ENCODE measurements at regions not wholly inside any gene's neighbourhood (a gene's known extent, or its start where the extent isn't known, plus 50 kb on each side); places are given as distances from the start of the nearest gene placed in this dataset.

- Histone ChIP-seq H3K27me3 (ENCODE audit: control insufficient read depth, insufficient read depth, low read length) (no peaks in the 10 kb centered on the region), H3K4me1 (ENCODE audit: control insufficient read depth, insufficient read depth, low read length) (peaks cover 37% of the 10 kb centered on the region), H3K9ac (ENCODE audit: low read depth, low read length) (no peak overlapping the region), H3K4me3 (ENCODE audit: low read depth, low read length) (no peak overlapping the region), H3K36me3 (ENCODE audit: control insufficient read depth, insufficient read depth, low read length) (no peaks in the 10 kb centered on the region), H3K9me3 (ENCODE audit: control insufficient read depth, insufficient read depth, low read length) (no peaks in the 10 kb centered on the region), H3K27ac (ENCODE audit: low read depth, low read length) (no peak overlapping the region)
Measured at GRCh38 chr5:88556406-88556805, 287.8 kb upstream of the TMEM161B start.

GRCh38 chr5:88555674-88556073, 287.0 kb upstream of the TMEM161B start:
- H3K9ac ChIP-seq (ENCODE audit: low read depth, low read length): no peak overlapping the region
- H3K36me3 ChIP-seq (ENCODE audit: control insufficient read depth, insufficient read depth, low read length): no peaks in the 10 kb centered on the region
- no peaks in the 10 kb centered on the region for H3K9me3 ChIP-seq (ENCODE audit: control insufficient read depth, insufficient read depth, low read length)
- no peak overlapping the region for H3K27ac ChIP-seq (ENCODE audit: low read depth, low read length)
- no peaks in the 10 kb centered on the region for H3K27me3 ChIP-seq (ENCODE audit: control insufficient read depth, insufficient read depth, low read length)
- peaks cover 37% of the 10 kb centered on the region for H3K4me1 ChIP-seq (ENCODE audit: control insufficient read depth, insufficient read depth, low read length)
- no peak overlapping the region for H3K4me3 ChIP-seq (ENCODE audit: low read depth, low read length)

- peaks cover 37% of the 10 kb centered on the region for H3K4me1 ChIP-seq (ENCODE audit: control insufficient read depth, insufficient read depth, low read length)
- H3K27ac ChIP-seq (ENCODE audit: low read depth, low read length): no peak overlapping the region
- H3K36me3 ChIP-seq (ENCODE audit: control insufficient read depth, insufficient read depth, low read length): no peaks in the 10 kb centered on the region
- no peak overlapping the region for H3K9ac ChIP-seq (ENCODE audit: low read depth, low read length)
- no peaks in the 10 kb centered on the region for H3K27me3 ChIP-seq (ENCODE audit: control insufficient read depth, insufficient read depth, low read length)
- H3K4me3 ChIP-seq (ENCODE audit: low read depth, low read length): no peak overlapping the region
- no peaks in the 10 kb centered on the region for H3K9me3 ChIP-seq (ENCODE audit: control insufficient read depth, insufficient read depth, low read length)
Measured at GRCh38 chr5:88553986-88554385, 285.3 kb upstream of the TMEM161B start.

GRCh38 chr5:88553136-88553875, 284.7 kb upstream of the TMEM161B start:
- H3K4me3 ChIP-seq (ENCODE audit: low read depth, low read length): no peak overlapping the region
- no peaks in the 10 kb centered on the region for H3K9me3 ChIP-seq (ENCODE audit: control insufficient read depth, insufficient read depth, low read length)
- H3K36me3 ChIP-seq (ENCODE audit: control insufficient read depth, insufficient read depth, low read length): no peaks in the 10 kb centered on the region
- no peak overlapping the region for H3K9ac ChIP-seq (ENCODE audit: low read depth, low read length)
- no peaks in the 10 kb centered on the region for H3K27me3 ChIP-seq (ENCODE audit: control insufficient read depth, insufficient read depth, low read length)
- no peak overlapping the region for H3K27ac ChIP-seq (ENCODE audit: low read depth, low read length)
- H3K4me1 ChIP-seq (ENCODE audit: control insufficient read depth, insufficient read depth, low read length): peaks cover 34% of the 10 kb centered on the region

GRCh38 chr5:88552426-88552825, 283.8 kb upstream of the TMEM161B start:
- no peaks in the 10 kb centered on the region for H3K36me3 ChIP-seq (ENCODE audit: control insufficient read depth, insufficient read depth, low read length)
- peaks cover 31% of the 10 kb centered on the region for H3K4me1 ChIP-seq (ENCODE audit: control insufficient read depth, insufficient read depth, low read length)
- no peak overlapping the region for H3K4me3 ChIP-seq (ENCODE audit: low read depth, low read length)
- no peaks in the 10 kb centered on the region for H3K9me3 ChIP-seq (ENCODE audit: control insufficient read depth, insufficient read depth, low read length)
- no peaks in the 10 kb centered on the region for H3K27me3 ChIP-seq (ENCODE audit: control insufficient read depth, insufficient read depth, low read length)
- H3K9ac ChIP-seq (ENCODE audit: low read depth, low read length): no peak overlapping the region
- H3K27ac ChIP-seq (ENCODE audit: low read depth, low read length): no peak overlapping the region

- Histone ChIP-seq H3K36me3 (ENCODE audit: control insufficient read depth, insufficient read depth, low read length) (no peaks in the 10 kb centered on the region), H3K27me3 (ENCODE audit: control insufficient read depth, insufficient read depth, low read length) (no peaks in the 10 kb centered on the region), H3K9me3 (ENCODE audit: control insufficient read depth, insufficient read depth, low read length) (no peaks in the 10 kb centered on the region), H3K9ac (ENCODE audit: low read depth, low read length) (no peak overlapping the region), H3K27ac (ENCODE audit: low read depth, low read length) (no peak overlapping the region), H3K4me1 (ENCODE audit: control insufficient read depth, insufficient read depth, low read length) (peaks cover 27% of the 10 kb centered on the region), H3K4me3 (ENCODE audit: low read depth, low read length) (no peak overlapping the region)
Measured at GRCh38 chr5:88551724-88552345, 283.2 kb upstream of the TMEM161B start.

- H3K4me3 ChIP-seq (ENCODE audit: low read depth, low read length): no peak overlapping the region
- no peak overlapping the region for H3K27ac ChIP-seq (ENCODE audit: low read depth, low read length)
- H3K9me3 ChIP-seq (ENCODE audit: control insufficient read depth, insufficient read depth, low read length): no peaks in the 10 kb centered on the region
- H3K4me1 ChIP-seq (ENCODE audit: control insufficient read depth, insufficient read depth, low read length): peaks cover 16% of the 10 kb centered on the region
- no peaks in the 10 kb centered on the region for H3K36me3 ChIP-seq (ENCODE audit: control insufficient read depth, insufficient read depth, low read length)
- no peaks in the 10 kb centered on the region for H3K27me3 ChIP-seq (ENCODE audit: control insufficient read depth, insufficient read depth, low read length)
- no peak overlapping the region for H3K9ac ChIP-seq (ENCODE audit: low read depth, low read length)
Measured at GRCh38 chr5:88550736-88551135, 282.1 kb upstream of the TMEM161B start.

- Histone ChIP-seq H3K4me1 (ENCODE audit: control insufficient read depth, insufficient read depth, low read length) (peaks cover 11% of the 10 kb centered on the region; the same call in 1 of the 2 replicates), H3K9ac (ENCODE audit: low read depth, low read length) (no peak overlapping the region), H3K9me3 (ENCODE audit: control insufficient read depth, insufficient read depth, low read length) (no peaks in the 10 kb centered on the region), H3K27ac (ENCODE audit: low read depth, low read length) (no peak overlapping the region), H3K4me3 (ENCODE audit: low read depth, low read length) (no peak overlapping the region), H3K27me3 (ENCODE audit: control insufficient read depth, insufficient read depth, low read length) (no peaks in the 10 kb centered on the region), H3K36me3 (ENCODE audit: control insufficient read depth, insufficient read depth, low read length) (no peaks in the 10 kb centered on the region)
Measured at GRCh38 chr5:88548136-88548805, 279.6 kb upstream of the TMEM161B start.

- H3K4me3 ChIP-seq (ENCODE audit: low read depth, low read length): no peak overlapping the region
- no peaks in the 10 kb centered on the region for H3K9me3 ChIP-seq (ENCODE audit: control insufficient read depth, insufficient read depth, low read length)
- H3K27me3 ChIP-seq (ENCODE audit: control insufficient read depth, insufficient read depth, low read length): no peaks in the 10 kb centered on the region
- no peak overlapping the region for H3K27ac ChIP-seq (ENCODE audit: low read depth, low read length)
- no peaks in the 10 kb centered on the region for H3K36me3 ChIP-seq (ENCODE audit: control insufficient read depth, insufficient read depth, low read length)
- H3K9ac ChIP-seq (ENCODE audit: low read depth, low read length): no peak overlapping the region
- peaks cover 5% of the 10 kb centered on the region for H3K4me1 ChIP-seq (ENCODE audit: control insufficient read depth, insufficient read depth, low read length)
Measured at GRCh38 chr5:88545338-88545737, 276.7 kb upstream of the TMEM161B start.

GRCh38 chr5:88544671-88545070, 276.0 kb upstream of the TMEM161B start:
- H3K4me3 ChIP-seq (ENCODE audit: low read depth, low read length): no peak overlapping the region

GRCh38 chr5:88544136-88544645, 275.5 kb upstream of the TMEM161B start:
- Histone ChIP-seq H3K27me3 (ENCODE audit: control insufficient read depth, insufficient read depth, low read length) (no peaks in the 10 kb centered on the region), H3K9me3 (ENCODE audit: control insufficient read depth, insufficient read depth, low read length) (no peaks in the 10 kb centered on the region), H3K27ac (ENCODE audit: low read depth, low read length) (no peak overlapping the region), H3K4me1 (ENCODE audit: control insufficient read depth, insufficient read depth, low read length) (peaks cover 17% of the 10 kb centered on the region), H3K4me3 (ENCODE audit: low read depth, low read length) (no peak overlapping the region), H3K36me3 (ENCODE audit: control insufficient read depth, insufficient read depth, low read length) (no peaks in the 10 kb centered on the region), H3K9ac (ENCODE audit: low read depth, low read length) (no peak overlapping the region)

More at GRCh38 chr5:88544671-88545070, 276.0 kb upstream of the TMEM161B start:
- no peaks in the 10 kb centered on the region for H3K27me3 ChIP-seq (ENCODE audit: control insufficient read depth, insufficient read depth, low read length)
- no peaks in the 10 kb centered on the region for H3K9me3 ChIP-seq (ENCODE audit: control insufficient read depth, insufficient read depth, low read length)
- H3K36me3 ChIP-seq (ENCODE audit: control insufficient read depth, insufficient read depth, low read length): no peaks in the 10 kb centered on the region
- H3K4me1 ChIP-seq (ENCODE audit: control insufficient read depth, insufficient read depth, low read length): peaks cover 12% of the 10 kb centered on the region
- H3K9ac ChIP-seq (ENCODE audit: low read depth, low read length): no peak overlapping the region
- H3K27ac ChIP-seq (ENCODE audit: low read depth, low read length): no peak overlapping the region

All from HUES48 (cell line).